NCI-H2171 treated with DMSO at 0.1 percent for 48 hours (cell line): ENCODE measurements at regions not wholly inside any gene's neighbourhood (a gene's known extent, or its start where the extent isn't known, plus 50 kb on each side); places are given as distances from the start of the nearest gene placed in this dataset.

Source experiments
- DNase-seq: peaks from one replicate; lab custom pipeline; 2025; lab: John Stamatoyannopoulos, UW

- no peak for DNase-seq
Observed at GRCh38 chr18:61727241-61728193, 165.3 kb downstream of the RNF152 start.

- DNase-seq: no peak
Observed at GRCh38 chr18:61724532-61724931, 168.3 kb downstream of the RNF152 start.

- DNase-seq: no peak
Observed at GRCh38 chr18:61722247-61722646, 170.6 kb downstream of the RNF152 start.

GRCh38 chr18:61720496-61720895, 172.3 kb downstream of the RNF152 start:
- DNase-seq: no peak

GRCh38 chr18:61719671-61720070, 173.1 kb downstream of the RNF152 start:
- no peak for DNase-seq

GRCh38 chr18:61718944-61719343, 173.9 kb downstream of the RNF152 start:
- DNase-seq: no peak

GRCh38 chr18:61714421-61714820, 178.4 kb downstream of the RNF152 start:
- no peak for DNase-seq

- no peak for DNase-seq
Observed at GRCh38 chr18:61713502-61713901, 179.3 kb downstream of the RNF152 start.

DNA sequence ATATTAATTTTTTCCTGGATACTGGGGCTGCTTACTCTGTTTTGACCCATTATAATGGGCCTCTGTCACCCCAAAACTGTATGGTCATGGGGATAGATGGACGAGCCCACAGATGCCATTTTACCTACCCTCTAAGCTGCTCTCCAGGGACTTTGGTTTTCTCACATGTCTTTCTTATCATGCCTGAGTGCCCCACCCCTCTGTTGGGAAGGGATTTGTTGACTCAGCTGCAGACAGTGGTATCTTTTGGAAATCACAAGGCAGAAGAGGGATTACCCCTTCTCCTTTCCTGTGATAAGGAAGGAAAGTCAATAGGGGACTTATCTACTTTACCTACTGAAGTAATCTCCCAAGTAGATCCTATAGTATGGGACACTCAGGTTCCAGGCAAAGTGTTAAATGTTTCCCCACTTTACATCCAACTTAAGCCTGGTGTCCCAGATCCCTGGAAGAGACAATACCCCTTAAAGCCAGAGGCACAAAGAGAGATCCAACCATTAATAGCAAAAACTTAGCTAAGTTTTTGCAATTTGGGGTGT, 182.7 kb downstream of the RNF152 start:
- no peak for DNase-seq

GRCh38 chr18:61706276-61706915, 186.4 kb downstream of the RNF152 start:
- no peak for DNase-seq

GRCh38 chr18:61703508-61703907, 189.3 kb downstream of the RNF152 start:
- no peak for DNase-seq

DNA sequence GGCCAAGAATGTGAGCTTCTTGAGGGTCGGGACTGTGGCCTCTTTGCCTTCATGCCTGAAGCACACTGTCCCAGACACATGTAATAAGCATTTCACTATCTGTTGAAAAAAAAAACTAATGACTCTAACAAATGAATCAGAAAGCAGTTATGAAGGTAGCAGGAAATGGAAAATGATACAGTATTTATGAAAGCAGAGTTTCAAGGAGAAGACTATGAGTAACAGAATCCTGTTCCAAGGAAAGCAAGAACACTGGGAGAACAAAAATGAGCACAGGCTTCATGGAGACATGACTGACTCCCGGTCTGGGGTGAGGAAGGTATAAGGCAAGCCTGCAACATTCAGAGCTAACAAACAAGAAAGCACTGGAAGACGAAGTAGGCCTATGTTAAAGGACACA, 190.8 kb downstream of the RNF152 start:
- no peak for DNase-seq

GRCh38 chr18:61699397-61700110, 193.3 kb downstream of the RNF152 start:
- no peak for DNase-seq

DNA sequence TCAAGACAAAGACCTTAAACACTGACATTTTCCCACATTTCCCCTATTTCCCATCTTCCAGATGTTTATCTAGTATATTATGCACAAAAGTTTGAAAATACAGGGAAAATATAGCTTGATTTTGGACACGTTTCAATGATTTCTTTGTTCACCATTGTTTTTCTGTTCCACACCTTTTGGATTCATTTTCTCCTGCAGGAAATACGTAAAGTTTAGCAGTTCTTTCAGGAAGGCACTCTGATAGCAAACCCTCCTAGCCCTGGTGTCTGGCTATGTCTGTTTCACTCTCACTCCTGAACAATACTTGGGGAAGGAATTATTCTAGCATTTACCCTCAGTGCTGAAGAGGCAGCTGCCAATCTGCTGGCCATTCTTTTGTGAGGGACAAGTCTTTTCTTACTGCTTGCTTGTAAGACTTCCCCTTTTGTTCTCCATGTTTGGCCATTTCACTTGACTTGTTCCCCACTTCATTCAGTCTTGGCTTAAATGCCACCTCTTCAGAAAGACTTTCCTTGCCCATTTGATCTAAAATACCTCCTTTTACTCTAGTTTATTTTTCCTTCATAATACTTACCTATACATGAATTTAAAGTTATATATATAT, 195.4 kb downstream of the RNF152 start:
- DNase-seq: no peak

DNA sequence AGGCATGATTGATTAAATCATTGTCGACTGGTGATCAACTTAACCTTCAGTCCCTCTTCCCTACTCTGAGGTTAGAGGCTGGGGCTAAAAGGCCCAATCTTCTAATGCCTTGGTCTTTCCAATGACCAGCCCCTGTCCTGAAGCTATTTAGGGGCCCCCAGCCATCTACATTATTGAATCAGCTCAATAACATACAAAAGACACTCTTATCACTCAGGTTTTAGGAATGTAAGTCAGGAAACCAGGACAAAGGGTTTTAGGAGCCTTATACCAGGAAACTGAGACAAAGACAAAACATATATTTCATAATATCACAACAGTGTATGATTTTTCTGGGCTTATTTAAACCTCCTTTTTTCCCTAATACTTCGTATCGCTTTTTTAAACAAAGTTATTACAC, 198.6 kb downstream of the RNF152 start:
- DNase-seq: no peak

GRCh38 chr18:61690418-61691138, 202.2 kb downstream of the RNF152 start:
- DNase-seq: no peak

DNA sequence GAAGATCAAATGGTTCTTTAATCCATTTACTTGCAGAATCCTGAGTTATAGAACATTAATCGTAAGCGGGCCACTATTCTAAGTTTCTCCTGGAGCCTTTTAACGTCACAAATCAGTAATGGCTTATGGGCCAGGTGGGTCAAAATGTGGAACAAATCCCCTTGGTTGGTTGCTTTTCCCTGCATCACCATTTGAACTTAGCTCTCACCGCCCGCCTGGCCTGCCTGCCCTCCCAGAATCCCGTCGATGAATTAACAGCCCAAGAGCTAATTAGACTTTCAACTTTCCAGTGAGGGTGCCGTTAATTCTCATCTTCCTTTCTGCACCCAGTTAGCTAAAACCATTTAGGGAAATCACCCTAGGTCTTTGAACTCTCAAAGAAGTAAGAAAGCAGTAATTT, 205.5 kb downstream of the RNF152 start:
- no peak for DNase-seq

DNA sequence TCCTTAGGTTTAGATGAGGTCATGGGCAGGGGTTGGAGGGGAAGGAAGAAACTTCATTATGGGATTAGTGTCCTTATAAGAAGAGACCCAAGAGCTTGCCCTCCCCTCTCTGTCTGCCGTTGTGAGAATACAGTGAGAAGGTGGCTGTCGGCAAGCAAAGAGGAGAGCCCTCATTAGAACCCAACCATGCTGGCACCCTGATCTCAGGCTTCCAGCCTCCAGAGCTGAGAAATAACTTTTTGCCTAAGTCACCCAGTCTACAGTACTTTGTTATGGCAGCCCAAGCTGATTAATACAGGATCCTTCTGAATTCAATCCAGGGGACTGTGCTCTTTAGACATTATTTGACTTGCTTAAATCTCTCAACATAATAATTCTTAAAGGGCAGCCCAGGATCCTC, 209.0 kb downstream of the RNF152 start:
- no peak for DNase-seq

DNA sequence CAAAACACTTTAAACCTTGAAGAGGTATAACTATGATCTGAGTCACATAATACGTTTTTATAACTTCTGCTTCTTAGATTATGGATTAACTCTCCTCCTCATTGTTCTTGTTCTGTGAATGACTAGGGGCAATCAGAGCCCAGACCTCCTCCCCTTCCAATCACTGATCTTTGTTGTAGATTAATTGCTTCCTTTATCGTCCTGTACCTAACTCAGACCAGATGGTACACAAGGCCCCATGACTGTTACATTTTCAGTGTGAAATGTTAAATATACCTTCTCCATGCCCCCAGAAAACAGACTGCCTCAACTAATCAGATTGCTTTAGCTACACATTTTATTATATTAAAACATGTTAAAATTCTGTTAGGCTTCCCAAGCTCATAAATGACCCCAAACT, 211.7 kb downstream of the RNF152 start:
- no peak for DNase-seq

GRCh38 chr18:61679836-61680235, 213.0 kb downstream of the RNF152 start:
- DNase-seq: no peak

GRCh38 chr18:61677435-61677970, 215.3 kb downstream of the RNF152 start:
- no peak for DNase-seq
